ENCODE measurements at regions not wholly inside any gene's neighbourhood (a gene's known extent, or its start where the extent isn't known, plus 50 kb on each side); places are given as distances from the start of the nearest gene placed in this dataset.
A peak's percentile ranks its signal among the peaks of the same experiment; 100 is the strongest.

GRCh38 chr12:126069549-126070165 lies 1004.4 kb downstream of the AACS start:
- H3K79me1 ChIP-seq (ENCODE audit: low read depth, low read length), result no peaks in the 10 kb centered on the region
- no peak overlapping the region for H2BK12ac ChIP-seq (ENCODE audit: low read depth, low read length)
- no peak overlapping the region for H2BK5ac ChIP-seq (ENCODE audit: low read depth, low read length)
- H4K5ac ChIP-seq (ENCODE audit: insufficient read length, low read depth, low read length), result no peak overlapping the region
- no peak overlapping the region for H3K27ac ChIP-seq (ENCODE audit: low read depth, low read length)
- H2AFZ ChIP-seq (ENCODE audit: low read length), result no peak overlapping the region
- WGBS, 2 experiments (ENCODE audit: extremely low coverage in 1 of 2, insufficient coverage in 1 of 2, insufficient read length in 1 of 2, insufficient replicate concordance in 2 of 2, low coverage in 1 of 2, low lambda C conversion rate in 2 of 2, missing lambda C conversion rate in 1 of 2), result 26% methylated on average over 4 of the region's 4 CpGs; no CpG with 5 or more reads in 1 of the 2 experiments
- H3K9me3 ChIP-seq (ENCODE audit: insufficient read depth in 2 of 2, low read depth in 1 of 2, low read length in 1 of 2), result peaks cover 37 to 44% of the 10 kb centered on the region in 2 experiments
- H3K56ac ChIP-seq (replicated peaks; ENCODE audit: insufficient read length, low read depth, low read length), result no peak overlapping the region
- CTCF ChIA-PET (ENCODE audit: partially characterized antibody), result interaction anchor here (0.6 to 5.7 kb wide), 25 partner anchors 10 to 1037 kb away, joined by 3 to 26 read pairs (median 4); no protein-coding TSS in a partner anchor
- H2BK20ac ChIP-seq (ENCODE audit: low read length), result no peak overlapping the region
- H3K14ac ChIP-seq (ENCODE audit: insufficient read length), result no peak overlapping the region
- H3K18ac ChIP-seq (ENCODE audit: extremely low read depth, low read length), result no peak overlapping the region
- no peaks in the 10 kb centered on the region for H4K20me1 ChIP-seq (replicated peaks in 1 of 2; ENCODE audit: control insufficient read depth in 1 of 2, insufficient read depth in 2 of 2, low read length in 2 of 2)
- POLR2A ChIA-PET (ENCODE audit: partially characterized antibody), result no interaction called here
- no peaks in the 10 kb centered on the region for H3K79me2 ChIP-seq (ENCODE audit: control insufficient read depth in 1 of 2, insufficient read depth in 2 of 2, low read length in 2 of 2)
- peaks cover 0 to 5% (median 0%) of the 10 kb centered on the region in 4 experiments; a peak in 2 of 8 replicates for H3K36me3 ChIP-seq (ENCODE audit: control insufficient read depth in 2 of 4, insufficient read depth in 4 of 4, low read length in 3 of 4)
- H4K8ac ChIP-seq (ENCODE audit: extremely low read depth, insufficient read depth, low read length), result no peak overlapping the region
- H3K23ac ChIP-seq (ENCODE audit: insufficient read length), result no peak overlapping the region
- no peak overlapping the region for H4K91ac ChIP-seq (replicated peaks; ENCODE audit: insufficient read length, low read length)
- H3K9ac ChIP-seq (replicated peaks in 1 of 4; ENCODE audit: extremely low read depth in 1 of 4, low read depth in 3 of 4, low read length in 3 of 4), result no peak overlapping the region
- no peak overlapping the region for H2BK15ac ChIP-seq (ENCODE audit: low read length)
- peak; percentile 39 to 90 for DNase-seq (ENCODE audit: low read depth in 1 of 2, low spot score in 2 of 2)
- no peaks in the 10 kb centered on the region for H3K23me2 ChIP-seq (ENCODE audit: low read depth, low read length)
- H2AK5ac ChIP-seq (ENCODE audit: low read depth, low read length), result no peak overlapping the region
- no peak overlapping the region; a peak in 1 of 8 replicates for H3K4me3 ChIP-seq (ENCODE audit: extremely low read depth in 1 of 4, insufficient read depth in 2 of 4, low read depth in 3 of 4, low read length in 4 of 4)
- H3K4ac ChIP-seq (replicated peaks; ENCODE audit: insufficient read length, low read depth, low read length), result no peak overlapping the region
- FAIRE-seq, result peak; percentile 82
- H3K27me3 ChIP-seq (replicated peaks in 1 of 4; ENCODE audit: control insufficient read depth in 3 of 4, extremely low read depth in 1 of 4, insufficient read depth in 3 of 4, low read length in 3 of 4), result no peaks in the 10 kb centered on the region
- no peak overlapping the region for H2BK120ac ChIP-seq (replicated peaks; ENCODE audit: low read depth, low read length)
- H3K4me1 ChIP-seq (replicated peaks in 1 of 4; ENCODE audit: control insufficient read depth in 3 of 4, insufficient read depth in 4 of 4, low read length in 3 of 4), result no peaks in the 10 kb centered on the region
- H3K4me2 ChIP-seq (ENCODE audit: insufficient read depth in 1 of 2, low read depth in 2 of 2, low read length in 2 of 2), result no peak overlapping the region
- TF ChIP-seq PHF8 (conservative IDR thresholded peaks at IDR 0.05; ENCODE audit: low read depth, low read length) (no peak), TAF7 (optimal IDR thresholded peaks at IDR 0.05; ENCODE audit: borderline replicate concordance, low read depth, low read length) (peak; percentile 64), CTCF (IDR thresholded peaks at IDR 0.05; ENCODE audit: control extremely low read depth in 1 of 3, insufficient read depth in 1 of 3, low read depth in 1 of 3, low read length in 3 of 3) (peak; percentile 32 to 82 (median 72))
